Panc1 (cell line): ENCODE measurements at regions not wholly inside any gene's neighbourhood (a gene's known extent, or its start where the extent isn't known, plus 50 kb on each side); places are given as distances from the start of the nearest gene placed in this dataset.

Experiments used
- CTCF ChIP-seq: fragments of 450-650 bp; IDR thresholded peaks from 2 replicates; pipeline ENCODE4 v1.5.1; 2017; ENCODE audit warnings: mild to moderate bottlenecking
- POLR2AphosphoS5 ChIP-seq: IDR thresholded peaks from 2 replicates; pipeline ENCODE4 v1.6.1; 2012; ENCODE audit warnings: mild to moderate bottlenecking, low read depth, low read length, moderate library complexity
- SIN3A ChIP-seq: IDR thresholded peaks from 2 replicates; pipeline ENCODE4 v1.6.1; 2012; ENCODE audit warnings: low read depth, mild to moderate bottlenecking, low read length, moderate library complexity, borderline replicate concordance; ENCODE audit not compliant: insufficient read depth
- TCF7L2 ChIP-seq: IDR thresholded peaks from 2 replicates; pipeline ENCODE4 v1.6.1; 2011; ENCODE audit warnings: mild to moderate bottlenecking, low read depth, low read length, inconsistent platforms

- TF ChIP-seq CTCF (no peak), POLR2AphosphoS5 (no peak), TCF7L2 (no peak), SIN3A (no peak)
These were observed 1206.3 kb downstream of the OTOL1 start for GRCh38 chr3:162702768-162703385.
